Endothelial cell of umbilical vein (primary cell): ENCODE measurements at regions not wholly inside any gene's neighbourhood (a gene's known extent, or its start where the extent isn't known, plus 50 kb on each side); places are given as distances from the start of the nearest gene placed in this dataset.

Experiments
- BruUV-seq: library from RNA; stranded (reverse); fragments of 400-500 nt; replicated peaks from 2 replicates; lab custom pipeline; 2021; lab: Mats Ljungman, UMichigan
- CTCF ChIA-PET: fragments of 300-600, 350-600 bp; sonication (Branson Sonifier 250); formaldehyde crosslinking; loops from one replicate; lab custom pipeline; 2021; ENCODE audit warnings: antibody characterized with exemption, inconsistent platforms; lab: Charles Lee
- POLR2A ChIA-PET: fragments of 300-600, 350-600 bp; sonication (Branson Sonifier 250); formaldehyde crosslinking; loops from one replicate; lab custom pipeline; 2021; ENCODE audit warnings: antibody characterized with exemption, inconsistent platforms; lab: Charles Lee
- DNase-seq: peaks from one replicate; pipeline ENCODE4 v3.0.0-alpha.2; 2011; ENCODE audit warnings: low read depth, low spot score
- FAIRE-seq: peaks from 2 replicates; lab custom pipeline; 2011; peaks lifted over from hg19 to GRCh38; lab: Jason Lieb, UNC
- H2AFZ ChIP-seq: 2 replicates; pipeline ENCODE4 v1.6.0; 2012; ENCODE audit warnings: low read depth, low read length, control low read depth, inconsistent platforms
- H3K27ac ChIP-seq: 2 replicates; pipeline ENCODE4 v1.5.1; 2011; ENCODE audit warnings: low read depth, mild to moderate bottlenecking, control low read depth, low read length, moderate library complexity; ENCODE audit not compliant: insufficient read depth
- H3K27me3 ChIP-seq, 2 experiments: 2 replicates each; pipeline versions ENCODE4 v1.6.0 to v1.6.1; 2011; ENCODE audit warnings: low read length in 2 of 2, mixed read lengths in 1 of 2; ENCODE audit not compliant: control insufficient read depth in 2 of 2, insufficient read depth in 2 of 2
- H3K36me3 ChIP-seq, 2 experiments: 2 replicates in 1 of 2; 3 replicates in 1 of 2; pipeline ENCODE4 v1.5.1; 2011; ENCODE audit warnings: low read length in 2 of 2, mild to moderate bottlenecking in 1 of 2, moderate library complexity in 1 of 2; ENCODE audit not compliant: control insufficient read depth in 2 of 2, insufficient read depth in 2 of 2; ENCODE audit errors: extremely low read depth in 1 of 2
- H3K4me1 ChIP-seq: 3 replicates; pipeline ENCODE4 v1.5.1; 2011; ENCODE audit warnings: mild to moderate bottlenecking, low read length; ENCODE audit not compliant: control insufficient read depth, insufficient read depth; ENCODE audit errors: extremely low read depth
- H3K4me2 ChIP-seq: 2 replicates; pipeline ENCODE4 v1.6.1; 2011; ENCODE audit warnings: low read length, control low read depth, mixed read lengths; ENCODE audit not compliant: insufficient read depth
- H3K4me3 ChIP-seq, 3 experiments: fragments of 200-600 bp in 1 of 3; sonication (generic), shearing (Covaris generic) in 1 of 3; replicated peaks in 1 of 3; 2 replicates each; pipeline ENCODE4 v1.5.1; 2011 to 2016; ENCODE audit warnings: control low read depth in 3 of 3, low read length in 3 of 3, mild to moderate bottlenecking in 2 of 3, inconsistent platforms in 1 of 3, low read depth in 1 of 3, moderate library complexity in 1 of 3; ENCODE audit not compliant: insufficient read depth in 1 of 3
- H3K79me2 ChIP-seq: 2 replicates; pipeline ENCODE4 v1.6.0; 2012; ENCODE audit warnings: low read length, inconsistent platforms; ENCODE audit not compliant: control insufficient read depth, insufficient read depth
- H3K9ac ChIP-seq: replicated peaks from 2 replicates; pipeline ENCODE3; 2011; ENCODE audit warnings: low read length, control low read depth; ENCODE audit not compliant: insufficient read depth; ENCODE audit errors: extremely low read depth
- H3K9me1 ChIP-seq: replicated peaks from 3 replicates; pipeline ENCODE4 v1.6.0; 2011; ENCODE audit warnings: mild to moderate bottlenecking, low read length; ENCODE audit not compliant: control insufficient read depth, insufficient read depth; ENCODE audit errors: extremely low read depth
- H3K9me3 ChIP-seq: replicated peaks from 2 replicates; pipeline ENCODE4 v1.5.1; 2012; ENCODE audit warnings: low read length, inconsistent platforms; ENCODE audit not compliant: control insufficient read depth, insufficient read depth
- H4K20me1 ChIP-seq: replicated peaks from 2 replicates; pipeline ENCODE3; 2011; ENCODE audit warnings: mild to moderate bottlenecking, low read length; ENCODE audit not compliant: control insufficient read depth, insufficient read depth; ENCODE audit errors: extremely low read depth
- EZH2 ChIP-seq: IDR thresholded peaks from 2 replicates; pipeline ENCODE4 v1.6.1; 2012; ENCODE audit warnings: borderline replicate concordance, low read depth, mild to moderate bottlenecking, moderate library complexity, low read length, inconsistent platforms; ENCODE audit not compliant: severe bottlenecking
- FOS ChIP-seq: IDR thresholded peaks from 2 replicates; pipeline ENCODE4 v1.6.1; 2011; ENCODE audit warnings: mild to moderate bottlenecking, low read length, moderate library complexity, borderline replicate concordance; ENCODE audit not compliant: insufficient read depth
- GATA2 ChIP-seq: IDR thresholded peaks from 2 replicates; pipeline ENCODE4 v1.7.0; 2011; ENCODE audit warnings: low read depth, mild to moderate bottlenecking, moderate library complexity, mixed read lengths, low read length; ENCODE audit not compliant: insufficient read length, insufficient read depth
- JUN ChIP-seq: IDR thresholded peaks from 2 replicates; pipeline ENCODE4 v1.6.1; 2011; ENCODE audit warnings: borderline replicate concordance, low read depth; ENCODE audit not compliant: insufficient read length, insufficient read depth
- MYC ChIP-seq: IDR thresholded peaks from one replicate; pipeline ENCODE4 v1.6.1; 2011; ENCODE audit warnings: mild to moderate bottlenecking, low read depth, low read length
- POLR2A ChIP-seq: IDR thresholded peaks from 2 replicates; pipeline ENCODE4 v1.6.1; 2012; ENCODE audit warnings: low read depth, mild to moderate bottlenecking, control low read depth, low read length
- POLR2AphosphoS5 ChIP-seq: IDR thresholded peaks from 2 replicates; pipeline ENCODE4 v1.6.1; 2012; ENCODE audit warnings: low read depth, mild to moderate bottlenecking, control low read depth, low read length, moderate library complexity; ENCODE audit not compliant: insufficient read depth
- dilution Hi-C: fragments of 300-500 bp; cut with MboI; formaldehyde crosslinking; loops from one replicate; pipeline ENCODE4 v1.15.0; 2019; ENCODE audit warnings: low sequenced_read_pairs; ENCODE audit not compliant: extremely low pct_ligation_motif_present
- intact Hi-C: fragments of 100-400 bp; cut with micrococcal nuclease; formaldehyde crosslinking; loops from one replicate; pipeline ENCODE4 v1.10.0; 2022
- TF ChIP-seq, protein P1 (sequence below): IDR thresholded peaks from 2 replicates; pipeline ENCODE4 v1.6.1; 2011; ENCODE audit not compliant: insufficient read depth, insufficient read length
- TF ChIP-seq, protein P2 (sequence below), 2 donors: IDR thresholded peaks; 1 replicate in 1 of 2; 2 replicates in 1 of 2; pipeline ENCODE4 v1.5.1; 2011; ENCODE audit warnings: low read length in 2 of 2, mild to moderate bottlenecking in 2 of 2, moderate library complexity in 2 of 2, control low read depth in 1 of 2, inconsistent platforms in 1 of 2, low read depth in 1 of 2; ENCODE audit not compliant: insufficient read depth in 1 of 2; ENCODE audit errors: extremely low read depth in 1 of 2

DNA sequence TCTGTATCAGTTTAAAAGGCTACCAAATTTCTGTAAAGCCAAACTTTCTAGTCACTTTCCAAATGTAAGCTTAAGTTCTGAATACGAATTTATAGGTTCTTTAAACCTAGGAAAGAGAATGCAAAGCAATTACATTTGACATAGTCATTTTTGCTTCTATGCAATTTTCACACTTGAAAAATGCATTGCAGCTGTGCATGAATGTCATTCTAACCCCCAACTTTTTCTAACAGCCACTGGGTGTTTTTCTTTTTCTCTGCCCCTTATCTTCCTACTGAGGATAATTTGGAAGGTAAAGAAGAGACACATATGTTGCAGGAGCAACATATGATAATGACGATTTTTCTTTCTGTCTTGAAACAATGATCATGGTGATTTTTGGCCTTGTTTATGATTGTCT is 537.5 kb downstream of the SPRY1 start:
- Histone ChIP-seq H3K79me2 (no peaks in the 10 kb centered on the region), H3K4me3 (no peak overlapping the region), H3K9ac (no peak overlapping the region), H3K27me3 (no peaks in the 10 kb centered on the region), H2AFZ (no peak overlapping the region), H3K36me3 (no peaks in the 10 kb centered on the region), H3K4me1 (peaks cover 22% of the 10 kb centered on the region), H3K27ac (no peak overlapping the region), H3K9me1 (no peaks in the 10 kb centered on the region), H3K9me3 (no peaks in the 10 kb centered on the region), H4K20me1 (no peaks in the 10 kb centered on the region), H3K4me2 (no peak overlapping the region)
- ChIA-PET POLR2A (no interaction called here), CTCF (no interaction called here)
- TF ChIP-seq GATA2 (no peak), MYC (no peak), JUN (no peak), POLR2AphosphoS5 (no peak), POLR2A (no peak), FOS (no peak)
- TF ChIP-seq, protein P1, sequence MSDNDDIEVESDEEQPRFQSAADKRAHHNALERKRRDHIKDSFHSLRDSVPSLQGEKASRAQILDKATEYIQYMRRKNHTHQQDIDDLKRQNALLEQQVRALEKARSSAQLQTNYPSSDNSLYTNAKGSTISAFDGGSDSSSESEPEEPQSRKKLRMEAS = no peak
- dilution Hi-C loops = no loop called here
- intact Hi-C loops = no loop called here
- FAIRE-seq (no peak), DNase-seq (no peak)
- no TSS peak for BruUV-seq

DNA sequence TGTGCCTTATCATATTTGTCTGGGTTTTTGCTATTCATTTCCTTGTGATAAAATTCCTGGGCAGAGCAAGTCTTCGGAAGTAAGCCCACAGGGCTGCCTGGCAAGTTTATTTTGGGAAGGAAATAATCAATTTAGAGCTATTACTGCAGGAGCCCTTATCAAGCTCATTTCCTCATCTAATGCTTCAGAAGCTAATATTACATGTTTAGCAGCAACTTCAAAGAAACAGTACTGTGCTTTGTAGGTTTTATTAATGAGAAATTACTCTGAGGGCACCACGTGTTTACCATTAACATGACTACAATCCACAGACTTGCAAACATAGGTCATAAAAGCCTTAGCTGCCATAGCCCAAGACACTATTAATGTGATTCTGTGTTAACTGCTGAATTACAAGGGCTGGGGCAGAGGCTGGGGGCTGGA is 540.0 kb downstream of the SPRY1 start:
- H4K20me1 ChIP-seq = no peaks in the 10 kb centered on the region
- H3K4me3 ChIP-seq = no peak overlapping the region
- intact Hi-C loops (loop anchor here (1.0 to 2.0 kb wide), 3 partner anchors 43 to 164 kb away; no protein-coding TSS in a partner anchor), dilution Hi-C loops (no loop called here)
- H3K4me1 ChIP-seq = peaks cover 35% of the 10 kb centered on the region
- ChIA-PET CTCF (interaction anchor here (0.6 to 1.6 kb wide), 4 partner anchors 9 to 164 kb away, joined by 3 to 4 read pairs (median 3); no protein-coding TSS in a partner anchor), POLR2A (no interaction called here)
- FAIRE-seq (peak; percentile 72), DNase-seq (peak; percentile 64)
- H2AFZ ChIP-seq = peak overlapping the region; percentile 65
- peak overlapping the region; percentile 14 for H3K9ac ChIP-seq
- no peaks in the 10 kb centered on the region for H3K27me3 ChIP-seq
- no peaks in the 10 kb centered on the region for H3K36me3 ChIP-seq
- no peaks in the 10 kb centered on the region for H3K9me1 ChIP-seq
- H3K79me2 ChIP-seq = no peaks in the 10 kb centered on the region
- TF ChIP-seq MYC = no peak
- no peak for TF ChIP-seq JUN
- peak; percentile 15 for TF ChIP-seq FOS
- no peak for TF ChIP-seq EZH2
- peak; percentile 73 for TF ChIP-seq POLR2AphosphoS5
- TF ChIP-seq, protein P2, sequence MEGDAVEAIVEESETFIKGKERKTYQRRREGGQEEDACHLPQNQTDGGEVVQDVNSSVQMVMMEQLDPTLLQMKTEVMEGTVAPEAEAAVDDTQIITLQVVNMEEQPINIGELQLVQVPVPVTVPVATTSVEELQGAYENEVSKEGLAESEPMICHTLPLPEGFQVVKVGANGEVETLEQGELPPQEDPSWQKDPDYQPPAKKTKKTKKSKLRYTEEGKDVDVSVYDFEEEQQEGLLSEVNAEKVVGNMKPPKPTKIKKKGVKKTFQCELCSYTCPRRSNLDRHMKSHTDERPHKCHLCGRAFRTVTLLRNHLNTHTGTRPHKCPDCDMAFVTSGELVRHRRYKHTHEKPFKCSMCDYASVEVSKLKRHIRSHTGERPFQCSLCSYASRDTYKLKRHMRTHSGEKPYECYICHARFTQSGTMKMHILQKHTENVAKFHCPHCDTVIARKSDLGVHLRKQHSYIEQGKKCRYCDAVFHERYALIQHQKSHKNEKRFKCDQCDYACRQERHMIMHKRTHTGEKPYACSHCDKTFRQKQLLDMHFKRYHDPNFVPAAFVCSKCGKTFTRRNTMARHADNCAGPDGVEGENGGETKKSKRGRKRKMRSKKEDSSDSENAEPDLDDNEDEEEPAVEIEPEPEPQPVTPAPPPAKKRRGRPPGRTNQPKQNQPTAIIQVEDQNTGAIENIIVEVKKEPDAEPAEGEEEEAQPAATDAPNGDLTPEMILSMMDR (IDR thresholded peaks at IDR 0.05; ENCODE audit: extremely low read depth in 1 of 2, insufficient read depth in 1 of 2, low read depth in 1 of 2, low read length in 2 of 2) = no peak
- TF ChIP-seq GATA2 = peak; percentile 95
- TF ChIP-seq, protein P1 = peak; percentile 8
- peak; percentile 37 for TF ChIP-seq POLR2A
- no peaks in the 10 kb centered on the region for H3K9me3 ChIP-seq
- peak overlapping the region; percentile 78 for H3K4me2 ChIP-seq
- no TSS peak for BruUV-seq
- H3K27ac ChIP-seq = peak overlapping the region; percentile 53
